OCI-LY7 (cell line): ENCODE measurements at regions not wholly inside any gene's neighbourhood (a gene's known extent, or its start where the extent isn't known, plus 50 kb on each side); places are given as distances from the start of the nearest gene placed in this dataset.
"Not testable (repeated sequence)": the region's sequence is repeated elsewhere in the genome, so short reads cannot be mapped to it uniquely, and the experiment has no call there.

ENCODE experiments used
- EZH2phosphoT487 ChIP-seq: fragments of 200-600 bp; sonication (generic); IDR thresholded peaks from 2 replicates; pipeline ENCODE4 v1.6.1; 2018; ENCODE audit warnings: low read depth, borderline replicate concordance, mild to moderate bottlenecking, mixed run types, antibody characterized with exemption, low read length, moderate library complexity, mixed read lengths
- TF ChIP-seq, protein P1 (sequence below): fragments of 200-600 bp; sonication (generic); conservative IDR thresholded peaks from 2 replicates; pipeline ENCODE4 v1.5.1; 2014; ENCODE audit warnings: mild to moderate bottlenecking, antibody characterized with exemption, low read length, moderate library complexity, mixed read lengths

DNA sequence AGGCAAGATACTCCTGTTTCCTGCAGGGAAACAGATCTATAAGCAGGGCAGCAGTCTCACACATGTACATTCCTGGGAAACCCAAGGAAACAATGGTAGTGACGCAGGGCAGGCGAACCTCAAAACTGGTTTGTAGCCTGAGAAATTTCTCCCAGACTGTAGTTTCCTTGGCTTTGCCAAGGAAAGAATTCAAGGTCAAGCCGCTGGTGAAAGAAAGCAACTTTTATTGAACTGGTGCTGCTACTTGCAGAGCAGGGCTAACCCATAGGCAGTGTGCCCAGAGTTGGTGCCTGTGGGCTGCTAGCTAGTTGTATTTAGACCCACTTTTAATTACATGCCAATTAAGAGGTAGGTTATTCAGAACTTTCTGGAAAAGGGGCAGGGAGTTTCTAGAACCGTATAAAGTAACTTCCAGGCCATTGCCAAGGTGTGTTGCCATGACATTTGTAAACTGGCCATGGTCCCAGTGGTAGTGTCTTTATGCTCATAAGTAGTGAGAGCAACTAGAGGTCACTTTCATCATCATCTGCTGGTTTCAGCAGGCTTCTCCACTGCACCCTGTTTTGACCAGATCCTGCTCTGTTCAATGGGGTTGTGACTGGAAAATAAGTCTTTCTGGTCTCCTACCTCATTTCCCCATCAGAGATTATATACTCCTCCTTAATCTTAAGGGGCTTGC is 89.7 kb downstream of the PPIAL4C start:
- TF ChIP-seq, protein P1, sequence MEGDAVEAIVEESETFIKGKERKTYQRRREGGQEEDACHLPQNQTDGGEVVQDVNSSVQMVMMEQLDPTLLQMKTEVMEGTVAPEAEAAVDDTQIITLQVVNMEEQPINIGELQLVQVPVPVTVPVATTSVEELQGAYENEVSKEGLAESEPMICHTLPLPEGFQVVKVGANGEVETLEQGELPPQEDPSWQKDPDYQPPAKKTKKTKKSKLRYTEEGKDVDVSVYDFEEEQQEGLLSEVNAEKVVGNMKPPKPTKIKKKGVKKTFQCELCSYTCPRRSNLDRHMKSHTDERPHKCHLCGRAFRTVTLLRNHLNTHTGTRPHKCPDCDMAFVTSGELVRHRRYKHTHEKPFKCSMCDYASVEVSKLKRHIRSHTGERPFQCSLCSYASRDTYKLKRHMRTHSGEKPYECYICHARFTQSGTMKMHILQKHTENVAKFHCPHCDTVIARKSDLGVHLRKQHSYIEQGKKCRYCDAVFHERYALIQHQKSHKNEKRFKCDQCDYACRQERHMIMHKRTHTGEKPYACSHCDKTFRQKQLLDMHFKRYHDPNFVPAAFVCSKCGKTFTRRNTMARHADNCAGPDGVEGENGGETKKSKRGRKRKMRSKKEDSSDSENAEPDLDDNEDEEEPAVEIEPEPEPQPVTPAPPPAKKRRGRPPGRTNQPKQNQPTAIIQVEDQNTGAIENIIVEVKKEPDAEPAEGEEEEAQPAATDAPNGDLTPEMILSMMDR: not testable (repeated sequence)
- TF ChIP-seq EZH2phosphoT487: not testable (repeated sequence)
